ENCODE measurements at regions not wholly inside any gene's neighbourhood (a gene's known extent, or its start where the extent isn't known, plus 50 kb on each side); places are given as distances from the start of the nearest gene placed in this dataset.

- DNase-seq (ENCODE audit: low read depth), result no peak
Observed at GRCh38 chr12:73352826-73353225, 1080.7 kb downstream of the TRHDE start.

DNA sequence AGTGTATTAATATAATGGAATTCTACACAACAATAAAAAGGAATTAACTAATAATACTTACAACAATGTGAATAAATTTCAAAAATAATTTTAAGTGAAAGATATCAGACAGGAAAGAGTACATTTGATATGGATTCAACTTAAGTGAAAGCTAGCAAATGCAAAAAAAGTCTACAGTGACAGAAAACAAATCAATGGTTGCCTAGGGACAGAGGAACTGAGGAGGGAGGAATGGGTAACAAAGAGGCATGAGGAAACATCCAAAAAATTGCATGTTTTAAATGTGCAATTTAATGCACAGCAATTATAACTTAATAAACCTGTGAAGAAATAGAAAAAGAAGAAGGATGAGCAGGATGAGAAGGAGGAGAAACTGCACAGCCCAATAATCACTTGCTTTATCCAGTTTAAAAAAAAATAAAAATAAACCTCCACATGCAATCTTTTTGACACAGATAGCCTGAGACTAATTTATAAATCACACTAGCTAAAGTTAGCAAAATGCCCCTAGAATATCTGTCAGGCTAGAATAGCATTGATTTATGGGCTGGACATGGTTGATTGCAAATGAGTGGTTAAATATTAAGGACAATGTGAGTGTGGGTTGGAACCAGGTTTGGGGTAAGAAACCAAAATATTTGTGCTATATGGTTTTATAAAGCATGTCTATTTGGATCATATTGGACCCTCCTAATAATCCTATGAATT is 1089.1 kb downstream of the TRHDE start:
- no peak for DNase-seq (ENCODE audit: low read depth)

GRCh38 chr12:73361864-73362230 is 1089.7 kb downstream of the TRHDE start:
- no peak for DNase-seq (ENCODE audit: low read depth)

DNA sequence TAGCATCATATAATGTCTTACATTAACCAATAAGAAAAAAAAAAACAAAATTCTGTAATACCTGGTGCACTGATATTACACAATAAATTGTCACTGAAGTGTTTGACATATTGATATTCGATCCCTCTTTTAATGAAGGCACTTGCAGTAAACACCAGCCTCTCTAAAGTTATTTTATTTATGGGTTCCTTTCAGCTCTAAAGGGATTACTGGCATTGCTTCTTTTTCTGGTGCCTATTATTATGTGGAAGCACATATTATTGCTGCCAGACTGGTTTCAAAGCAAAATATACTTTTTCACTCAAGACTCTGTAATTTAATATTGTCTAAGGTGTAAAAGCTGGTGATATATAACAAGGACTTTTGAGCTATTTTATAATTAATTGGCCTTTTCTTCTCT is 1090.5 kb downstream of the TRHDE start:
- DNase-seq (ENCODE audit: low read depth), result no peak

GRCh38 chr12:73372856-73373255 is 1100.7 kb downstream of the TRHDE start:
- no peak for DNase-seq (ENCODE audit: low read depth)

DNA sequence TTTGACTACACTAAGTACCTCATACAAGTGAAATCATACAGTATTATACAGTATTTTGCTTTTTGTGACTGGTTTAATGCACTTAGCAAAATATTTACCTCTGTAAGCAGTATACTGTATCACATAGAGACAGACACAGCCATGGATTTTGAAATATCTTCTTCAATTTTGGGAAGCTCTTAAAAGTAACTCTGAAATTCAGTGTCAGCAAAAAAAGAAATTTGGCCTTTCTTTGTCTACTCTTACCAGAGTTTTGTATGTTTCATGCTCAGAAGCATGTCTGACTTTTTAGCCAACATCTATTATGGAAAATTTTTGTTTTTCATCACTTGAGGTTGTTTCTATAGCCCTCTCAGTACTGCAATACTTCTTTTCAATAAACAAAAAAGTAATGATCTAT is 1102.2 kb downstream of the TRHDE start:
- DNase-seq (ENCODE audit: low read depth), result no peak

DNA sequence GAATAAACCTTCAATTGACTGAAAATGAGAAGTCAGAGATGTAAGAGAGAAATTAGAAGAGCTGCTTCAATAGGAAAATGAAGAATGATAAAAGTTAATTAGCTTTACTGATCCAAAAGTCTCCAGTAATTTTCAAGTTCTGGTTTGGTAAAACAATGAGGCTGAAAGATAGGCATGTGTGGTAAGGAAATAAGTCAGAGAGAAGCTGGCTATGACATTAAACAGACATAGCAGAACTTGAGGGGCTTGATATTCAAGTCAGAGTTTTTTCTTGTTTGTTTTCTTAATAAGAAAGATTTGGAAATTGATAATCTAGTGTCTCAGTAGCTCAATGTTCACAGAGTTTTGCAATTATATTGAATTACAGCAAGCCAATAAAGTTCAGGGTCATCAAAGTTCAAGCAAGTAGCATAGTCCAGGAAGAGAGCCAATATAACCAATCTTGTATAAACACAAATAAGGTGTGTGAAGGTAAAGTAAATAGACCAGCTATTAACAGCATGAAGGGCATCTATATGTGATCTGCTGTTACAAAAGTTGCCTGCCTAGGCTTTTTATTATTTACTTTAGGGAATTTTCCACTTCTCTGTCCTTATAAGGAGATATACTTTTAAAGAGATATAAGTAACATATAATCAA is 1111.5 kb downstream of the TRHDE start:
- no peak for DNase-seq (ENCODE audit: low read depth)

DNA sequence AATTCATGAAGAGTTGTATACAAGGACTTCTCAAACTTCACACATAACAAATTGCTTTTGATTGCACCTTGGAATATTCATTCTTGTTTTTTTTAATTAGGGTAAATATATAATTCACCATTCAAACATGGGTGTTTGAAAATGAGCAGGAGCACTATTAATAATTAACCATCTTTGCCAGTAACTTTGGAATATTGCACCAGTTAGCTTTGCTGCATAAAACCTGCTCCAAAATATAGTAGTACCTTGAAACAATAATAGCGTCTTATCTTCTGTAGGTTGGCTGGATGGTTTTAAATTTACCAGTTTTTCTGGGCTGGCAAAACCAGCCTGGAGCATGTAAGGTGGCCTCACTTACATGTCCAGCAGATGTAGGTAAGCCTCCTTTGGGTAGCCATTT is 1112.4 kb downstream of the TRHDE start:
- DNase-seq (ENCODE audit: low read depth), result no peak

GRCh38 chr12:73390261-73390660 is 1118.1 kb downstream of the TRHDE start:
- DNase-seq (ENCODE audit: low read depth), result no peak

- DNase-seq (ENCODE audit: low read depth), result no peak
Observed at GRCh38 chr12:73413051-73413450, 1124.6 kb upstream of the ATXN7L3B start.

- no peak for DNase-seq (ENCODE audit: low read depth)
Observed at GRCh38 chr12:73413974-73414373, 1123.7 kb upstream of the ATXN7L3B start.

DNA sequence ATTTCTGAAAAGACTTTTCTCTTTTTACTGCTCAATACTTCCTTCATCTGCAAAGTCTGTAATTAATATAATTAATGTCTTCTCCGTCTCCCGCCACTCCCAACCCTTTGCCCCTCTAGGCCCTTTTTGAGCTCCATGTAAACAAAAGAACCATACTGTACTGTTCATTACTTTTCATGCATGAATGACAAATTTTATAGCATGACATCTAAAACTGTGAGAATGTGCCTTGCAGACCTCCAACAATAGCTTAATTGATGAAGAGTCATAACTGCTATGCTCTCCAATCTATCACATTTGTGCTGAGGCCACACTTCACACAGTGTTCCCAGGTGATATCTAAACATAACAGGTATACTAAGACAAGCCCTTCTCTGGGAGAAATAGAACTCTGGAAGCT is 1122.7 kb upstream of the ATXN7L3B start:
- DNase-seq (ENCODE audit: low read depth), result no peak

DNA sequence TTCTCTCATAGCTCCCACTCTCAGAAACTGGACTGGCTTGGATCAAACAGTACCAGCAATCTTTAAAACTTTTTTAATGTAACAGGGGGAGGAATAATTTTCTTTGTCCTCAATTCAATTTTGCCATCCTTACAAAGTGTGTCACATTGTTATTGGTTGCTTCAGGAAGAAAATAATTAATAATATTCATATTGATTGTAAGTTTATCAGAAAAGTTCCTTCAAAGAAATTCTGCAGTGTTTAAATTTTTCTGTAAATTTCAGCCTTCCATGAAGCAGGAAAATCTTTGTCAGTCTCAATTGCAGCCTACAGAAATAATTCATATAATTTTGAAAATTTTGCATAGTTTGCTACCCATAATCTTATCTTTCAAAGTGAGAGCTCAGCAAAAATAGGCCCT is 1119.1 kb upstream of the ATXN7L3B start:
- no peak for DNase-seq (ENCODE audit: low read depth)

GRCh38 chr12:73421832-73422231 is 1115.8 kb upstream of the ATXN7L3B start:
- no peak for DNase-seq (ENCODE audit: low read depth)

- DNase-seq (ENCODE audit: low read depth), result no peak
Observed at GRCh38 chr12:73424484-73424883, 1113.2 kb upstream of the ATXN7L3B start.

GRCh38 chr12:73445658-73446324 is 1091.8 kb upstream of the ATXN7L3B start:
- DNase-seq (ENCODE audit: low read depth), result no peak

GRCh38 chr12:73452672-73453469 is 1084.8 kb upstream of the ATXN7L3B start:
- DNase-seq (ENCODE audit: low read depth), result no peak

DNA sequence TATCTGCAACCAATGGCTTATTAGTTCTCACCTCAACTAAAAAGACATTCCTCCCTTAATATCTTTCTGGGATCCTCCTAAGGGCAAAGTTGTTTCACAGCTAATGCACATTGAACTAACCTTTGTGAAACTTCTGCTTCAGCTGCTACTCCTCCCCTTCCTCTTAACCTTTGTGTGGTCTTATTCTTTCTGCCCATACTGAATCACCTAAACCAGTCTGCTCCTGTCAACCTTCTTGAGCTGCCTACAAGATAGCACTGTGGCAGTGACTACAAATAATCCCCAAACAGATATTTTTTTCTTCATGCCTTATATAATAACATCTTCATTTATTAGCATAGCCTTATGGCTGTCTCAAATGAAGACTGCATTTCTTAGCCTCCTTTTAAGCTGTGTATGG is 1077.4 kb upstream of the ATXN7L3B start:
- no peak for DNase-seq (ENCODE audit: low read depth)

DNA sequence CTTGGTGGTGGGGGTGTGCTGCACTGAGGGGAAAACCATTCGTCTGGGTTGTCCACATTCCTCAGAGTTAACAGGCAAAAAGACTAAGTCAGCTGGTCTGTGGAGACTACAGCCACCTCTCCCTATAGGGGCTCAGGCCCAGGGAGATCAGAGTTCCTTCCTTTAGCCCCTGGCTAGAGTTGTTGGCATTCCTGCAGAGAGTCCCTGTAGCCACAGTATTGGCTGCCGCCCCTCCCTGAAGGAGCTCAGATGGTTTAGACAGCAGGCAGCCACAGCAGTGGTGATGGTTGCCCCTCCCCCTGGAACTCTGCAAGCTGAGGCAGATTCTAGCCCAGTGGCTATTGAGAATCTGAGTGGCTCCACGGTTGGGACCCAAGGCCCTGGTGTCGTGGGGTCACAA is 1072.5 kb upstream of the ATXN7L3B start:
- DNase-seq (ENCODE audit: low read depth), result no peak

GRCh38 chr12:73486256-73486655 is 1051.4 kb upstream of the ATXN7L3B start:
- no peak for DNase-seq (ENCODE audit: low read depth)

DNA sequence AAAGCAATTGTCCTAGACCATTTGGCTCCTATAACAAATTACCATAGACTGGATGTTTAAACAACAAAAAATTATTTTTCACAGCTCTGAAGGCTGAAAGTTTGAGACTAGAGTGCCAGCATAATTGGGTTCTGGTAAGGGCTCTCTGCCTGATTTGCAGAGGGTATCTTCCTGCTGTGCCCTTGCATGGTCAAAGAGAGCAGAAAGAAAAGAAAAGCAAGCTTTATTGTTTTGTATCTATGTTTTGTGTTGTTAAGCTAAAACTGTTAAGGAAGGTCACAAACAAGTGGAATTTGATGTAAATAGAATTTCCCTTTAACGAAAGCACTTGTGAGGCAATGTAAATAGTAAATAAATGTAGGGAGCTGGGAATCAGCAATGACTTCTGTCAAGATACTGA is 1031.0 kb upstream of the ATXN7L3B start:
- DNase-seq (ENCODE audit: low read depth), result no peak

DNA sequence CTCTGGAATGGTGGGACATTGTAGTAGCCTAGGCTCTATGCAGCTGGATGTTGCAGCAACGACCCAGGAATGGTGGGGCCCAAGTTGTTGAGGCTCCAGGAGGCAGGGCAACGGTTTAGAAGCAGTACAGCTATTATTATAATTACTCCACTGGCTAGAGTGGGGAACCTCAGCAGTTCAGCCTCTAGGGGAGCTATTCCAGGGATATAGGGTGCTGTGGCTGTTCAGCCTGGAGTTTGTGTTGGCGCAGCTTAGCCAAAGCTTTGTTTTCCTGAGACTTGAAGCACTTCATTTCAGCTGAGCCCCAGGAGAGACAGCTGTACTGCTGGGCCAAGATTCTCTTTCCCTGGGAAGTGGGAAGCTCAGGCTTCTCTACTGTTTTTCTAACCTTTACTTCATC is 1023.0 kb upstream of the ATXN7L3B start:
- DNase-seq (ENCODE audit: low read depth), result no peak

DNA sequence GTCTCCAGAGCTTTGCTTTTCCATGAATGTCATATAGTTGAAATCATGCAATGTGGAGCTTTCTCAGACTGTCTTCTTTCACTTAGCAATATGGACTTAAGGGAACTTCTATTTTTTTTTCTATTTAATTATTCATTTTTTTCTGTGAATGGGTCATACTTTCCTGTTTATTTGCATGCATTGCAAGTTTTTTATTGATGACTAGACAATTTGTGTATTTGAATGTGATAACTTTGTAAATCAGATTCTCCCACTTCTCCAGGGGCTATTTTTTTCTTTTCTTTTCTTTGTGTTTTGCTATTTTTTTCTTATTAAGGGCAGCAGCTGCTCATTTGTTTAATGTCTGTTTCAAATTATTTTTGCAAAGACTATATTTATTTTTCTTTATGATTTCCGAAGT is 1019.8 kb upstream of the ATXN7L3B start:
- no peak for DNase-seq (ENCODE audit: low read depth)

All from amniotic epithelial cell (primary cell).